ENCODE measurements at regions not wholly inside any gene's neighbourhood (a gene's known extent, or its start where the extent isn't known, plus 50 kb on each side); places are given as distances from the start of the nearest gene placed in this dataset.

DNA sequence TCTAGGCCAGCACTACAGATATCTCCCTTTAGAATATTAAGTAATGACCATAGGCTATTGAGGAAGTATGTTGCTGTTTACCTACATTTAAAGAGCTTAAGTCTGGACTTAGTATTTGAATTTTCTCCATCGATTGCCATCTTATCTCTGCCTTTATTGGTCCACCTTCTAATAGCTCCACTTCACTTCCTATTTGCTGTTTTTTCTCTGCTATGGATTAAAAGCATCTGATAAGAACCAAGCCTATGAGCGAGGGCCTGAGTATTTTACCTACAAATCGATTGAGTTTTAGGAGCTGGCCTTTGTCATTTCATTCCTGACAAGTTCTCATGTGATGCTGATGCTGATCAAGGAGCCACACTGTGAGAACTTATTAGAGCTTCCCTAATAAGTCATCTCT, 52.6 kb upstream of the AKAP13 start:
- dilution Hi-C loops (cut with HindIII; ENCODE audit: low sequenced_read_pairs, unreplicated experiment): no loop called here
- no peak overlapping the region for H3K4me3 ChIP-seq (ENCODE audit: insufficient read depth, low read depth, low read length)
- H3K18ac ChIP-seq (ENCODE audit: low read depth, low read length): no peak overlapping the region
- no peak overlapping the region for H3K23ac ChIP-seq (ENCODE audit: low read depth, low read length)
- no peak for TF ChIP-seq MXI1 (IDR thresholded peaks at IDR 0.05; ENCODE audit: borderline replicate concordance, low read depth, low read length)
- TF ChIP-seq, protein P1, sequence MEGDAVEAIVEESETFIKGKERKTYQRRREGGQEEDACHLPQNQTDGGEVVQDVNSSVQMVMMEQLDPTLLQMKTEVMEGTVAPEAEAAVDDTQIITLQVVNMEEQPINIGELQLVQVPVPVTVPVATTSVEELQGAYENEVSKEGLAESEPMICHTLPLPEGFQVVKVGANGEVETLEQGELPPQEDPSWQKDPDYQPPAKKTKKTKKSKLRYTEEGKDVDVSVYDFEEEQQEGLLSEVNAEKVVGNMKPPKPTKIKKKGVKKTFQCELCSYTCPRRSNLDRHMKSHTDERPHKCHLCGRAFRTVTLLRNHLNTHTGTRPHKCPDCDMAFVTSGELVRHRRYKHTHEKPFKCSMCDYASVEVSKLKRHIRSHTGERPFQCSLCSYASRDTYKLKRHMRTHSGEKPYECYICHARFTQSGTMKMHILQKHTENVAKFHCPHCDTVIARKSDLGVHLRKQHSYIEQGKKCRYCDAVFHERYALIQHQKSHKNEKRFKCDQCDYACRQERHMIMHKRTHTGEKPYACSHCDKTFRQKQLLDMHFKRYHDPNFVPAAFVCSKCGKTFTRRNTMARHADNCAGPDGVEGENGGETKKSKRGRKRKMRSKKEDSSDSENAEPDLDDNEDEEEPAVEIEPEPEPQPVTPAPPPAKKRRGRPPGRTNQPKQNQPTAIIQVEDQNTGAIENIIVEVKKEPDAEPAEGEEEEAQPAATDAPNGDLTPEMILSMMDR (conservative IDR thresholded peaks at IDR 0.05; ENCODE audit: low read depth, low read length): no peak
- DNase-seq (no peak), ATAC-seq (ENCODE audit: low read depth) (no peak)
- H2BK5ac ChIP-seq (ENCODE audit: low read depth, low read length, poor library complexity, severe bottlenecking): no peak overlapping the region
- no peak overlapping the region for H4K5ac ChIP-seq (ENCODE audit: low read depth, low read length)
- H2AFZ ChIP-seq (replicated peaks; ENCODE audit: low read length, poor library complexity): no peak overlapping the region
- intact Hi-C loops (cut with micrococcal nuclease): no loop called here
- H3K9ac ChIP-seq (ENCODE audit: low read depth, low read length): no peak overlapping the region
- no peak overlapping the region for H2BK15ac ChIP-seq (ENCODE audit: low read depth, low read length)
- no peak overlapping the region for H4K91ac ChIP-seq (ENCODE audit: insufficient read depth, low read depth, low read length)
- no peak overlapping the region for H3K4me2 ChIP-seq (ENCODE audit: low read depth, low read length)
- no peak overlapping the region for H3K56ac ChIP-seq (ENCODE audit: extremely low read depth, insufficient read depth, low read length)
- H3K14ac ChIP-seq (replicated peaks; ENCODE audit: low read depth, low read length): no peak overlapping the region
- no CpG with 5 or more reads among the region's 3 CpGs for whole genome bisulfite sequencing, 2 experiments (ENCODE audit: extremely low coverage in 2 of 2, insufficient read length in 1 of 2)
- H3K4ac ChIP-seq (ENCODE audit: low read depth, low read length): no peak overlapping the region
- BruUV-seq (replicated peaks): no TSS peak
- H2BK20ac ChIP-seq (ENCODE audit: low read depth, low read length): no peak overlapping the region
- ChIA-PET CTCF (interaction anchor here (1.4 to 1.7 kb wide), 2 partner anchors 31 to 86 kb away, joined by 4 to 5 read pairs; no protein-coding TSS in a partner anchor), POLR2A (ENCODE audit: unreplicated experiment) (no interaction called here)
- H3K36me3 ChIP-seq (ENCODE audit: control insufficient read depth, insufficient read depth, low read length): no peaks in the 10 kb centered on the region
- H3K79me1 ChIP-seq (ENCODE audit: low read depth in 1 of 2, low read length in 2 of 2): peaks cover 3 to 9% of the 10 kb centered on the region in 2 experiments; a peak in 3 of 4 replicates
- peaks cover 5% of the 10 kb centered on the region for H3K9me1 ChIP-seq (ENCODE audit: insufficient read depth, low read length)
- H4K20me1 ChIP-seq (ENCODE audit: insufficient read depth, low read length): no peaks in the 10 kb centered on the region
- no peaks in the 10 kb centered on the region for H3K27me3 ChIP-seq (ENCODE audit: control insufficient read depth, insufficient read depth, low read length)
- peaks cover 10% of the 10 kb centered on the region for H3K4me1 ChIP-seq (ENCODE audit: control insufficient read depth, insufficient read depth, low read length)
- no peak overlapping the region for H3K27ac ChIP-seq (ENCODE audit: insufficient read depth, low read length)
- H2AK9ac ChIP-seq (replicated peaks; ENCODE audit: low read depth, low read length, poor library complexity): no peak overlapping the region
- no peak overlapping the region for H2BK120ac ChIP-seq (ENCODE audit: low read depth, low read length)
- H2AK5ac ChIP-seq (ENCODE audit: low read depth, low read length): no peak overlapping the region
- in situ Hi-C loops (cut with MboI; ENCODE audit: low sequenced_read_pairs): no loop called here
- H3K9me3 ChIP-seq (ENCODE audit: control insufficient read depth, insufficient read depth, low read length): no peaks in the 10 kb centered on the region
- no peak overlapping the region for H4K8ac ChIP-seq (ENCODE audit: low read depth in 2 of 2, low read length in 2 of 2)

Data from IMR-90 (cell line).